ENCODE measurements at regions not wholly inside any gene's neighbourhood (a gene's known extent, or its start where the extent isn't known, plus 50 kb on each side); places are given as distances from the start of the nearest gene placed in this dataset.

GRCh38 chr10:44761076-44761475 is 150.1 kb upstream of the TMEM72 start:
- no peak for TF ChIP-seq CTCF (conservative IDR thresholded peaks at IDR 0.05; ENCODE audit: low read depth, low read length)
- DNase-seq (ENCODE audit: low read depth): no peak
- no peak overlapping the region for H3K4me3 ChIP-seq (ENCODE audit: low read depth, low read length)

GRCh38 chr10:44763331-44763730 is 147.8 kb upstream of the TMEM72 start:
- TF ChIP-seq CTCF (conservative IDR thresholded peaks at IDR 0.05; ENCODE audit: low read depth, low read length): no peak
- H3K4me3 ChIP-seq (ENCODE audit: low read depth, low read length): no peak overlapping the region
- no peak for DNase-seq (ENCODE audit: low read depth)

GRCh38 chr10:44765299-44765698 is 145.8 kb upstream of the TMEM72 start:
- DNase-seq (ENCODE audit: low read depth): no peak
- no peak overlapping the region for H3K4me3 ChIP-seq (ENCODE audit: low read depth, low read length)
- TF ChIP-seq CTCF (conservative IDR thresholded peaks at IDR 0.05; ENCODE audit: low read depth, low read length): no peak

- no peak for TF ChIP-seq CTCF (conservative IDR thresholded peaks at IDR 0.05; ENCODE audit: low read depth, low read length)
- DNase-seq (ENCODE audit: low read depth): no peak
- no peak overlapping the region for H3K4me3 ChIP-seq (ENCODE audit: low read depth, low read length)
Measured at GRCh38 chr10:44766631-44767030, 144.5 kb upstream of the TMEM72 start.

GRCh38 chr10:44769450-44769849 is 141.7 kb upstream of the TMEM72 start:
- no peak for TF ChIP-seq CTCF (conservative IDR thresholded peaks at IDR 0.05; ENCODE audit: low read depth, low read length)
- no peak overlapping the region for H3K4me3 ChIP-seq (ENCODE audit: low read depth, low read length)
- no peak for DNase-seq (ENCODE audit: low read depth)

GRCh38 chr10:44771233-44771995 is 139.7 kb upstream of the TMEM72 start:
- DNase-seq (ENCODE audit: low read depth): no peak
- TF ChIP-seq CTCF (conservative IDR thresholded peaks at IDR 0.05; ENCODE audit: low read depth, low read length): no peak
- no peak overlapping the region for H3K4me3 ChIP-seq (ENCODE audit: low read depth, low read length)

GRCh38 chr10:44773565-44773964 is 137.6 kb upstream of the TMEM72 start:
- DNase-seq (ENCODE audit: low read depth): no peak
- no peak overlapping the region for H3K4me3 ChIP-seq (ENCODE audit: low read depth, low read length)
- TF ChIP-seq CTCF (conservative IDR thresholded peaks at IDR 0.05; ENCODE audit: low read depth, low read length): no peak
